Esophagus muscularis mucosa (tissue), 4 donors: ENCODE measurements at regions not wholly inside any gene's neighbourhood (a gene's known extent, or its start where the extent isn't known, plus 50 kb on each side); places are given as distances from the start of the nearest gene placed in this dataset.

Source experiments
- DNase-seq: peaks from one replicate; pipeline ENCODE4 v3.0.0-alpha.2; 2017; ENCODE audit errors: extremely low spot score
- H3K27ac ChIP-seq, 4 donors: fragments of 200-600 bp; sonication (generic); replicated peaks in 1 of 4; 1 replicate in 3 of 4; 2 replicates in 1 of 4; pipeline ENCODE4 v1.5.1; 2016 to 2019; ENCODE audit warnings: mild to moderate bottlenecking in 1 of 4
- H3K27me3 ChIP-seq, 4 donors: fragments of 200-600 bp; sonication (generic); one replicate each; pipeline versions ENCODE4 v1.5.1 to v1.6.0; 2016 to 2019
- H3K36me3 ChIP-seq, 4 donors: fragments of 200-600 bp; sonication (generic); one replicate each; pipeline ENCODE4 v1.5.1; 2016 to 2019
- H3K4me1 ChIP-seq, 4 donors: fragments of 200-600 bp; sonication (generic); one replicate each; pipeline ENCODE4 v1.5.1; 2016 to 2019
- H3K4me3 ChIP-seq, 4 donors: fragments of 200-600 bp; sonication (generic); 1 replicate in 2 of 4; 2 replicates in 2 of 4; pipeline ENCODE4 v1.5.1; 2016 to 2019; ENCODE audit warnings: mild to moderate bottlenecking in 4 of 4, moderate library complexity in 1 of 4
- H3K9me3 ChIP-seq, 4 donors: fragments of 200-600 bp; sonication (generic); 1 replicate in 3 of 4; 2 replicates in 1 of 4; pipeline ENCODE4 v1.5.1; 2016 to 2019
- CTCF ChIP-seq, 3 experiments: fragments of 200-600 bp in 2 of 3; fragments of 450-650 bp in 1 of 3; sonication (generic) in 2 of 3; IDR thresholded peaks; one replicate each; pipeline ENCODE4 v1.5.1; 2017 to 2019; ENCODE audit warnings: antibody characterized with exemption in 3 of 3, mild to moderate bottlenecking in 2 of 3, moderate library complexity in 1 of 3
- EP300 ChIP-seq: sonication (generic); formaldehyde crosslinking; IDR thresholded peaks from one replicate; pipeline ENCODE4 v1.6.1; 2017; ENCODE audit warnings: antibody characterized with exemption
- POLR2A ChIP-seq: fragments of 450-650 bp; IDR thresholded peaks from one replicate; pipeline ENCODE4 v1.6.1; 2017; ENCODE audit warnings: antibody characterized with exemption, moderate library complexity, mild to moderate bottlenecking, low read depth
- POLR2AphosphoS5 ChIP-seq, 2 donors: sonication (generic); formaldehyde crosslinking; IDR thresholded peaks; one replicate each; pipeline ENCODE4 v1.6.1; 2017; ENCODE audit warnings: antibody characterized with exemption in 2 of 2
- WGBS: methylation state at CpG from one replicate; pipeline ENCODE4 v1.1.5; 2018; 5-methylcytosine and 5-hydroxymethylcytosine counted together
- intact Hi-C: fragments of 100-400 bp; cut with DNase I; formaldehyde crosslinking; loops from one replicate; pipeline ENCODE4 v1.15.1; 2023

- intact Hi-C loops: no loop called here
- 89% methylated on average over 9 of the region's 9 CpGs for WGBS
- Histone ChIP-seq H3K27ac (no peak overlapping the region), H3K36me3 (no peaks in the 10 kb centered on the region), H3K4me1 (no peaks in the 10 kb centered on the region), H3K4me3 (no peak overlapping the region), H3K9me3 (no peaks in the 10 kb centered on the region), H3K27me3 (no peaks in the 10 kb centered on the region)
- TF ChIP-seq POLR2AphosphoS5 (IDR thresholded peaks at IDR 0.05) (no peak), CTCF (IDR thresholded peaks at IDR 0.05) (no peak), EP300 (no peak), POLR2A (no peak)
- DNase-seq: peak; percentile 90
Observed at GRCh38 chr6:87936065-87936464, 111.6 kb upstream of the SPACA1 start.

- H3K9me3 ChIP-seq: no peaks in the 10 kb centered on the region
- peak; percentile 29 for DNase-seq
- H3K27ac ChIP-seq: no peak overlapping the region
- TF ChIP-seq POLR2AphosphoS5 (IDR thresholded peaks at IDR 0.05) (no peak), POLR2A (no peak), CTCF (IDR thresholded peaks at IDR 0.05) (no peak), EP300 (no peak)
- intact Hi-C loops: no loop called here
- H3K27me3 ChIP-seq: no peaks in the 10 kb centered on the region
- H3K4me3 ChIP-seq: no peak overlapping the region
- 85% methylated on average over 3 of the region's 3 CpGs for WGBS
- peaks cover 0 to under 1% (median 0%) of the 10 kb centered on the region in 4 donors for H3K4me1 ChIP-seq
- no peaks in the 10 kb centered on the region for H3K36me3 ChIP-seq
Observed at GRCh38 chr6:87935196-87935595, 112.4 kb upstream of the SPACA1 start.

GRCh38 chr6:87932361-87932760 is 115.3 kb upstream of the SPACA1 start:
- H3K27ac ChIP-seq: no peak overlapping the region
- intact Hi-C loops: no loop called here
- 82% methylated on average over 5 of the region's 5 CpGs for WGBS
- no peaks in the 10 kb centered on the region for H3K36me3 ChIP-seq
- TF ChIP-seq POLR2AphosphoS5 (IDR thresholded peaks at IDR 0.05): no peak
- H3K4me1 ChIP-seq: peaks cover 4 to 9% (median 5%) of the 10 kb centered on the region in 4 donors
- H3K4me3 ChIP-seq: no peak overlapping the region
- H3K9me3 ChIP-seq: no peaks in the 10 kb centered on the region
- DNase-seq: no peak
- H3K27me3 ChIP-seq: no peaks in the 10 kb centered on the region

GRCh38 chr6:87929843-87930288 is 117.8 kb upstream of the SPACA1 start:
- 5% methylated on average over 5 of the region's 6 CpGs for WGBS

GRCh38 chr6:87926687-87927086 is 121.0 kb upstream of the SPACA1 start:
- H3K4me3 ChIP-seq: no peak overlapping the region
- no peak for DNase-seq
- no peak overlapping the region for H3K27ac ChIP-seq
- H3K4me1 ChIP-seq: peaks cover 4 to 9% (median 5%) of the 10 kb centered on the region in 4 donors
- no peaks in the 10 kb centered on the region for H3K36me3 ChIP-seq
- no peaks in the 10 kb centered on the region for H3K27me3 ChIP-seq
- intact Hi-C loops: loop anchor here (5.0 kb wide), 2 partner anchors 856 to 946 kb away; no protein-coding TSS in a partner anchor
- WGBS: 83% methylated on average over 2 of the region's 2 CpGs
- H3K9me3 ChIP-seq: no peaks in the 10 kb centered on the region
- no peak for TF ChIP-seq POLR2A
- no peak for TF ChIP-seq POLR2AphosphoS5 (IDR thresholded peaks at IDR 0.05)
- no peak for TF ChIP-seq EP300

More at GRCh38 chr6:87929843-87930288, 117.8 kb upstream of the SPACA1 start:
- H3K4me3 ChIP-seq: no peak overlapping the region
- no peak overlapping the region for H3K27ac ChIP-seq
- H3K36me3 ChIP-seq: no peaks in the 10 kb centered on the region
- no peak for TF ChIP-seq POLR2A
- peak in 1 of 2 donors; percentile 37 for TF ChIP-seq POLR2AphosphoS5 (IDR thresholded peaks at IDR 0.05)
- peak; percentile 69 to 84 (median 71) for TF ChIP-seq CTCF (IDR thresholded peaks at IDR 0.05)
- intact Hi-C loops: loop anchor here (5.0 kb wide), 2 partner anchors 852 to 942 kb away; no protein-coding TSS in a partner anchor
- no peaks in the 10 kb centered on the region for H3K27me3 ChIP-seq
- H3K9me3 ChIP-seq: no peaks in the 10 kb centered on the region
- H3K4me1 ChIP-seq: peaks cover 4 to 9% (median 5%) of the 10 kb centered on the region in 4 donors
- no peak for DNase-seq

- Histone ChIP-seq H3K4me1 (peaks cover 4 to 9% (median 5%) of the 10 kb centered on the region in 4 donors), H3K9me3 (no peaks in the 10 kb centered on the region), H3K36me3 (no peaks in the 10 kb centered on the region), H3K27ac (no peak overlapping the region), H3K4me3 (no peak overlapping the region), H3K27me3 (no peaks in the 10 kb centered on the region)
- 96% methylated on average over 6 of the region's 6 CpGs for WGBS
- no peak for DNase-seq
- intact Hi-C loops: loop anchor here (5.0 kb wide), 2 partner anchors 856 to 946 kb away; no protein-coding TSS in a partner anchor
- TF ChIP-seq POLR2A (no peak), CTCF (IDR thresholded peaks at IDR 0.05) (no peak), EP300 (no peak), POLR2AphosphoS5 (IDR thresholded peaks at IDR 0.05) (no peak)
Observed at GRCh38 chr6:87926072-87926471, 121.6 kb upstream of the SPACA1 start.
